ENCODE measurements at regions not wholly inside any gene's neighbourhood (a gene's known extent, or its start where the extent isn't known, plus 50 kb on each side); places are given as distances from the start of the nearest gene placed in this dataset.

DNA sequence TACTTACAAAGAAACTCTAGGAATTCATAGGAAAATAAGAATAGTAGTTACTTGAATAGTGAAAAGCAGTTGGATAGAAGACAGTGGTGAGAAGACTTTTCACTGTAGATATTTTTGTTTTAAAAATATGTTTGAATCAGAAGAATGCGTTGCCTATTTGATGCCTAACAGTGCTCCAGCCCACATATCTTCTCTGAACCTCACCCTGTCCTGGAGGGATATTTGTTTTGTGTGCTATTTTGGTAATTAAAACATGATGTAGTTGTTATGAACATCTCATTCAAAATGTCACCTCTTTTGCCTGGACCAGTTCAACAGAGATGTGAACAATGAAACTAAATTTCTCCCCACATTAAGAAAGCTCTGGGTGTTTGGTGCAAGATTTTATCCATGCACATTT, 87.6 kb downstream of the CARTPT start:
- Mint-ChIP-seq H3K27ac (ENCODE audit: unreplicated experiment) (no peak overlapping the region), H3K27me3 (ENCODE audit: unreplicated experiment) (no peaks in the 10 kb centered on the region), H3K9me3 (ENCODE audit: low read depth, unreplicated experiment) (no peaks in the 10 kb centered on the region), H3K36me3 (ENCODE audit: insufficient read depth, unreplicated experiment) (no peaks in the 10 kb centered on the region), H3K4me3 (ENCODE audit: low read depth, unreplicated experiment) (no peak overlapping the region), H3K4me1 (ENCODE audit: low read depth, unreplicated experiment) (no peaks in the 10 kb centered on the region)
- TF ChIP-seq, protein P1, sequence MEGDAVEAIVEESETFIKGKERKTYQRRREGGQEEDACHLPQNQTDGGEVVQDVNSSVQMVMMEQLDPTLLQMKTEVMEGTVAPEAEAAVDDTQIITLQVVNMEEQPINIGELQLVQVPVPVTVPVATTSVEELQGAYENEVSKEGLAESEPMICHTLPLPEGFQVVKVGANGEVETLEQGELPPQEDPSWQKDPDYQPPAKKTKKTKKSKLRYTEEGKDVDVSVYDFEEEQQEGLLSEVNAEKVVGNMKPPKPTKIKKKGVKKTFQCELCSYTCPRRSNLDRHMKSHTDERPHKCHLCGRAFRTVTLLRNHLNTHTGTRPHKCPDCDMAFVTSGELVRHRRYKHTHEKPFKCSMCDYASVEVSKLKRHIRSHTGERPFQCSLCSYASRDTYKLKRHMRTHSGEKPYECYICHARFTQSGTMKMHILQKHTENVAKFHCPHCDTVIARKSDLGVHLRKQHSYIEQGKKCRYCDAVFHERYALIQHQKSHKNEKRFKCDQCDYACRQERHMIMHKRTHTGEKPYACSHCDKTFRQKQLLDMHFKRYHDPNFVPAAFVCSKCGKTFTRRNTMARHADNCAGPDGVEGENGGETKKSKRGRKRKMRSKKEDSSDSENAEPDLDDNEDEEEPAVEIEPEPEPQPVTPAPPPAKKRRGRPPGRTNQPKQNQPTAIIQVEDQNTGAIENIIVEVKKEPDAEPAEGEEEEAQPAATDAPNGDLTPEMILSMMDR (IDR thresholded peaks at IDR 0.05; ENCODE audit: unreplicated experiment): no peak
- no TSS peak for BruUV-seq (replicated peaks)
- CTCF ChIA-PET: no interaction called here
- no peak for DNase-seq
- intact Hi-C loops (cut with micrococcal nuclease; ENCODE audit: unreplicated experiment): no loop called here

DNA sequence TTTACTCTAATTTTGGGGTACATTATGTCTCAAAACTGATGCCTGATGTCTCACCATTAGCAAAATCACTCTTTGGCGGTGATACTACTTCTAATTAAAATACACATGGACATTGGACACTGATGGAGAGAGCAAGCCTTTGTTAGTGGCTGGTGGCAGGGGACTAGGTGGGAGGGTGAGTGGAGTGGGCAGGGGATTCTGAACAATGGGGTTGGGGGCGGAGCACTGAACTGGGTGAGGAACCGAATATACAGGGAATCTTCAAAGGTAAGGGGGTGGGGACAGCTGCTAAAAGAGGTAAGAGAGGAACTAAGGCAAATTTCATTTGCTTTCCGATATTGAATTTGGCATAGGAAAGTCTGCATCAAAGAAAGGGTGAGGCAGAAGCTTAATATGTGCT, 88.8 kb downstream of the CARTPT start:
- CTCF ChIA-PET: no interaction called here
- TF ChIP-seq, protein P1 (IDR thresholded peaks at IDR 0.05; ENCODE audit: unreplicated experiment): no peak
- H3K27ac Mint-ChIP-seq (ENCODE audit: unreplicated experiment): no peak overlapping the region
- no TSS peak for BruUV-seq (replicated peaks)
- no peaks in the 10 kb centered on the region for H3K4me1 Mint-ChIP-seq (ENCODE audit: low read depth, unreplicated experiment)
- H3K4me3 Mint-ChIP-seq (ENCODE audit: low read depth, unreplicated experiment): no peak overlapping the region
- no peaks in the 10 kb centered on the region for H3K27me3 Mint-ChIP-seq (ENCODE audit: unreplicated experiment)
- intact Hi-C loops (cut with micrococcal nuclease; ENCODE audit: unreplicated experiment): no loop called here
- H3K36me3 Mint-ChIP-seq (ENCODE audit: insufficient read depth, unreplicated experiment): no peaks in the 10 kb centered on the region
- no peaks in the 10 kb centered on the region for H3K9me3 Mint-ChIP-seq (ENCODE audit: low read depth, unreplicated experiment)
- DNase-seq: no peak

DNA sequence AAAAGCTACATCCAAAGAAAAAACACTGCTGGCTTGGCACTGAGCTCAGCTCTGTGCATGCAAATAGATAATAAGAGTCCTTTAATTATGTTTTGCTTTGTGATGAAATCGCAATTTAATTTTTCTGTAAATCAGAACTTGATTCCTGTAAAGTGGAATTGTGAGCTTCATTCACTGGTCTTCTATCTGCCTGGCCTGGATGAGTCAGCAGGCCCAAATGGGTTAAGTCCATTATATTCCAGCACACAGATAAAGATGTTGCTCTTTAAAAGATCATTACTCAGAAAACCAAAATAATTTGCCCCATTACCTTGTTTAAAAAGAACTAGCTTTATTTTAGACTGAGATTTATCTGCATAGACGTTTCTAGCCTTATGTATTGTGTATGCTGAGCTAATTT, 90.4 kb downstream of the CARTPT start:
- TF ChIP-seq, protein P1 (IDR thresholded peaks at IDR 0.05; ENCODE audit: unreplicated experiment): no peak
- Mint-ChIP-seq H3K36me3 (ENCODE audit: insufficient read depth, unreplicated experiment) (no peaks in the 10 kb centered on the region), H3K4me3 (ENCODE audit: low read depth, unreplicated experiment) (no peak overlapping the region), H3K9me3 (ENCODE audit: low read depth, unreplicated experiment) (no peaks in the 10 kb centered on the region), H3K27me3 (ENCODE audit: unreplicated experiment) (no peaks in the 10 kb centered on the region), H3K4me1 (ENCODE audit: low read depth, unreplicated experiment) (no peaks in the 10 kb centered on the region), H3K27ac (ENCODE audit: unreplicated experiment) (no peak overlapping the region)
- CTCF ChIA-PET: no interaction called here
- DNase-seq: no peak
- intact Hi-C loops (cut with micrococcal nuclease; ENCODE audit: unreplicated experiment): no loop called here
- BruUV-seq (replicated peaks): no TSS peak

DNA sequence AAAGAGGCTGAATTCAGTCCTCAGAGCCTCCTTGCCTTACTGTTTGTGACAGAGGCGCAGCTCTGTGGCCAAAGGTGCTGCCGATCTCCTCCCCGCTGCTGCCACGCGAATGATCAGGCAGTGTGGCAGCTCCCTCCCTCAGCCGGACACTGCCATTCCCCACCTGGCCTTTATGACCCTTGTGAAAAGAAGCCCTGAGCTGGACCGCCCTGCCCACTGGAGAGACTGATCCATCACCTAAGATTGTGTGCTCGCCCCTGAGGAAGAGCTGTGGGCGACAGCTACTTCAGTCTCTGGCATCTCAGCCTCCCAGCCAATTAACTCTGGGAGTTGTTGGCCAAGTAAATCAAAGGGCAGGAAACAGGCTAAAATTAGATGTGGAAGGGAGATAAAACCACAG, 90.9 kb downstream of the CARTPT start:
- Mint-ChIP-seq H3K27ac (ENCODE audit: unreplicated experiment) (no peak overlapping the region), H3K4me3 (ENCODE audit: low read depth, unreplicated experiment) (no peak overlapping the region), H3K4me1 (ENCODE audit: low read depth, unreplicated experiment) (no peaks in the 10 kb centered on the region), H3K27me3 (ENCODE audit: unreplicated experiment) (no peaks in the 10 kb centered on the region), H3K9me3 (ENCODE audit: low read depth, unreplicated experiment) (no peaks in the 10 kb centered on the region), H3K36me3 (ENCODE audit: insufficient read depth, unreplicated experiment) (peaks cover 4% of the 10 kb centered on the region)
- BruUV-seq (replicated peaks): no TSS peak
- TF ChIP-seq, protein P1 (IDR thresholded peaks at IDR 0.05; ENCODE audit: unreplicated experiment): no peak
- DNase-seq: no peak
- CTCF ChIA-PET: no interaction called here
- intact Hi-C loops (cut with micrococcal nuclease; ENCODE audit: unreplicated experiment): no loop called here
